SU-DHL-6 (cell line): ENCODE measurements at regions not wholly inside any gene's neighbourhood (a gene's known extent, or its start where the extent isn't known, plus 50 kb on each side); places are given as distances from the start of the nearest gene placed in this dataset.

Experiments used
- H2AFZ ChIP-seq: fragments of 200-600 bp; sonication (generic); 2 replicates; pipeline ENCODE4 v1.6.1; 2014; ENCODE audit warnings: low read depth, mild to moderate bottlenecking, moderate library complexity, mixed read lengths, antibody characterized with exemption, low read length; ENCODE audit not compliant: severe bottlenecking
- H3F3A ChIP-seq: fragments of 200-600 bp; shearing (Covaris generic); 2 replicates; pipeline ENCODE4 v1.6.0; 2016; ENCODE audit warnings: antibody characterized with exemption, mild to moderate bottlenecking; ENCODE audit not compliant: insufficient read depth
- H3K27ac ChIP-seq: fragments of 200-600 bp; sonication (generic); 2 replicates; pipeline ENCODE4 v1.5.1; 2016; ENCODE audit warnings: low read depth, mild to moderate bottlenecking, low read length, moderate library complexity, mixed read lengths
- H3K27me3 ChIP-seq: fragments of 200-600 bp; sonication (generic), shearing (Covaris generic); 2 replicates; pipeline ENCODE4 v1.6.0; 2014; ENCODE audit warnings: mild to moderate bottlenecking, low read length
- H3K36me3 ChIP-seq: fragments of 200-600 bp; sonication (generic); 2 replicates; pipeline ENCODE4 v1.6.1; 2014; ENCODE audit warnings: mild to moderate bottlenecking, low read length, mixed read lengths
- H3K4me2 ChIP-seq: fragments of 300-600, 200-600 bp; shearing (Covaris generic), sonication (generic); 2 replicates; pipeline ENCODE4 v1.6.0; 2014; ENCODE audit warnings: low read length, low read depth, mild to moderate bottlenecking; ENCODE audit not compliant: poor library complexity, severe bottlenecking
- H3K4me3 ChIP-seq: fragments of 200-600 bp; sonication (generic); 2 replicates; pipeline ENCODE4 v1.5.1; 2014; ENCODE audit warnings: antibody characterized with exemption, low read length, mild to moderate bottlenecking, mixed read lengths; ENCODE audit not compliant: insufficient read depth, poor library complexity, severe bottlenecking
- H3K79me2 ChIP-seq: fragments of 200-600 bp; sonication (generic); 2 replicates; pipeline ENCODE4 v1.6.1; 2014; ENCODE audit warnings: mild to moderate bottlenecking, low read length, moderate library complexity; ENCODE audit not compliant: insufficient read depth
- H3K9ac ChIP-seq: fragments of 200-600 bp; sonication (generic); 2 replicates; pipeline ENCODE4 v1.7.0; 2014; ENCODE audit warnings: mild to moderate bottlenecking, low read length
- H3K9me2 ChIP-seq: fragments of 200-600 bp; sonication (generic); replicated peaks from 2 replicates; pipeline ENCODE4 v1.6.1; 2014; ENCODE audit warnings: low read length; ENCODE audit not compliant: insufficient read depth
- H3K9me3 ChIP-seq: fragments of 200-600 bp; sonication (generic); 2 replicates; pipeline ENCODE4 v1.6.1; 2014; ENCODE audit warnings: low read length, mixed read lengths; ENCODE audit not compliant: insufficient read depth
- H4K20me1 ChIP-seq: fragments of 200-600 bp; sonication (generic); 2 replicates; pipeline ENCODE4 v1.6.1; 2014; ENCODE audit warnings: low read depth, mild to moderate bottlenecking, antibody characterized with exemption, low read length, moderate library complexity, mixed read lengths
- EZH2phosphoT487 ChIP-seq: fragments of 200-600 bp; sonication (generic), shearing (Covaris generic); conservative IDR thresholded peaks from 2 replicates; pipeline ENCODE4 v1.6.1; 2018; ENCODE audit warnings: mild to moderate bottlenecking, antibody characterized with exemption, low read length, moderate library complexity, mixed read lengths
- TF ChIP-seq, protein P1 (sequence below): fragments of 200-600 bp; sonication (generic); IDR thresholded peaks from one replicate; pipeline ENCODE4 v1.5.1; 2017; ENCODE audit warnings: antibody characterized with exemption, mild to moderate bottlenecking, low read length, moderate library complexity; ENCODE audit not compliant: insufficient read depth, poor library complexity, severe bottlenecking

GRCh38 chr5:38011668-38012188, 171.9 kb upstream of the GDNF start:
- no peak overlapping the region for H2AFZ ChIP-seq
- H3K79me2 ChIP-seq = no peaks in the 10 kb centered on the region
- H3K27ac ChIP-seq = no peak overlapping the region
- no peaks in the 10 kb centered on the region for H3K36me3 ChIP-seq
- H3F3A ChIP-seq = no peaks in the 10 kb centered on the region
- no peak overlapping the region for H3K9ac ChIP-seq
- no peaks in the 10 kb centered on the region for H3K9me3 ChIP-seq
- H3K4me2 ChIP-seq = no peak overlapping the region
- H4K20me1 ChIP-seq = no peaks in the 10 kb centered on the region
- TF ChIP-seq EZH2phosphoT487 = no peak
- TF ChIP-seq, protein P1, sequence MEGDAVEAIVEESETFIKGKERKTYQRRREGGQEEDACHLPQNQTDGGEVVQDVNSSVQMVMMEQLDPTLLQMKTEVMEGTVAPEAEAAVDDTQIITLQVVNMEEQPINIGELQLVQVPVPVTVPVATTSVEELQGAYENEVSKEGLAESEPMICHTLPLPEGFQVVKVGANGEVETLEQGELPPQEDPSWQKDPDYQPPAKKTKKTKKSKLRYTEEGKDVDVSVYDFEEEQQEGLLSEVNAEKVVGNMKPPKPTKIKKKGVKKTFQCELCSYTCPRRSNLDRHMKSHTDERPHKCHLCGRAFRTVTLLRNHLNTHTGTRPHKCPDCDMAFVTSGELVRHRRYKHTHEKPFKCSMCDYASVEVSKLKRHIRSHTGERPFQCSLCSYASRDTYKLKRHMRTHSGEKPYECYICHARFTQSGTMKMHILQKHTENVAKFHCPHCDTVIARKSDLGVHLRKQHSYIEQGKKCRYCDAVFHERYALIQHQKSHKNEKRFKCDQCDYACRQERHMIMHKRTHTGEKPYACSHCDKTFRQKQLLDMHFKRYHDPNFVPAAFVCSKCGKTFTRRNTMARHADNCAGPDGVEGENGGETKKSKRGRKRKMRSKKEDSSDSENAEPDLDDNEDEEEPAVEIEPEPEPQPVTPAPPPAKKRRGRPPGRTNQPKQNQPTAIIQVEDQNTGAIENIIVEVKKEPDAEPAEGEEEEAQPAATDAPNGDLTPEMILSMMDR = no peak
- no peaks in the 10 kb centered on the region for H3K9me2 ChIP-seq
- H3K27me3 ChIP-seq = no peaks in the 10 kb centered on the region
- H3K4me3 ChIP-seq = no peak overlapping the region

DNA sequence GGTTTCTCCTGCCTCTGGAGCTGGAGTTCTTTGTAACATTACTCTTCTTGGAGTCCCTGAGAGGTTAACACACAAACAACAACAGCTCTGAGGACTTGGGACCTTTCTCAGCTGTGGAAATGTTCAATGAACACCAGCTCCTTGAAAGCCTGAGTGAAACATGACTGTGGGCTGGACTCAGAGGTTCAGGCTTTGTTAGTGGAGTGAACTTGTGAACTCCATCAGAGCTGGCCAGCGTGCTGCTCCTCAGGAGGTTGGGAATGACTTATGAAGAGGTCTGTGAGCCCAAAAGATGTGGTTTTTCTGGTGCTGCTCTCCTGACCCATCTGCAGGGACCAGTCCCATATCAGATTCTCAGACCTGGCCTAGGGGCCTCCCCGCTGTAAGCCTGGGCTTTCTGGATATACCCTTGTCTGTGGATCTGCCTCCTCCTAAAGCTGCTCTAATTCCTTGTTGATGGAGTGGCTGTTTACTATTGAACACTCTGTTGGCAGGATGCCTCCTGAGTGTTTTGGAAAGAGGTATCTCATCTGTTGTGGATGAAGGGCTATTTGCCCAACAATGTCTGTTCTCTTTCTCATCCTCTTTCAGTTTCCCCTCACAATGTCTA, 170.0 kb upstream of the GDNF start:
- Histone ChIP-seq H3K9me2 (no peaks in the 10 kb centered on the region), H3K9me3 (no peaks in the 10 kb centered on the region), H4K20me1 (no peaks in the 10 kb centered on the region), H3K27me3 (no peaks in the 10 kb centered on the region), H3K4me3 (no peak overlapping the region), H3K36me3 (no peaks in the 10 kb centered on the region), H3K9ac (no peak overlapping the region), H3F3A (no peaks in the 10 kb centered on the region), H3K4me2 (no peak overlapping the region), H2AFZ (no peak overlapping the region), H3K79me2 (no peaks in the 10 kb centered on the region), H3K27ac (no peak overlapping the region)
- TF ChIP-seq, protein P1 = no peak
- TF ChIP-seq EZH2phosphoT487 = no peak

DNA sequence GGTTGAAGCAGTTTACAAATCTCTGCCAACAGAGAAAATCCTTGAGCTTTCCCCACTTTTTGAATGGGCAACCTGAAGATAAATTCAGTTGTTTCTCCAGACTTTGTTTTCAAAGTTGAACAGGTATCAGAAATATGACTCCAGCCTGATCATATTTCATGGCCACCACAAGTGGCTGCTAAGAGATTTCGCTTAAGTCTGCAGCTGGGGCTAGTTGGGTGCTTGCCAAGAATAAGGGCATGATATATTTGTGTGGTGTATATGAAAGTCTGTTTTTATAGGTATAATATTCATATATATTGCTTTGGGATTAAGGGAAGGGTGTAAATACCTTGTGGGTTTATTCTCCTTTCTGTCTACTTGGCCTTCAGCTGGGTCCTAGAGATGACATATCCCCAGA, 168.4 kb upstream of the GDNF start:
- H3K27me3 ChIP-seq = no peaks in the 10 kb centered on the region
- H3K9me3 ChIP-seq = no peaks in the 10 kb centered on the region
- H3F3A ChIP-seq = no peaks in the 10 kb centered on the region
- H3K4me3 ChIP-seq = no peak overlapping the region
- H3K79me2 ChIP-seq = no peaks in the 10 kb centered on the region
- no peaks in the 10 kb centered on the region for H3K36me3 ChIP-seq
- no peak overlapping the region for H2AFZ ChIP-seq
- H3K4me2 ChIP-seq = no peak overlapping the region
- no peak overlapping the region for H3K27ac ChIP-seq
- no peaks in the 10 kb centered on the region for H3K9me2 ChIP-seq
- TF ChIP-seq, protein P1 = no peak
- TF ChIP-seq EZH2phosphoT487 = no peak
- no peaks in the 10 kb centered on the region for H4K20me1 ChIP-seq
- no peak overlapping the region for H3K9ac ChIP-seq
